WTC11 (cell line): ENCODE measurements at regions not wholly inside any gene's neighbourhood (a gene's known extent, or its start where the extent isn't known, plus 50 kb on each side); places are given as distances from the start of the nearest gene placed in this dataset.

Experiments
- ATAC-seq: fragments of 200-7000 bp; cut with Tn5 transposase; 2 replicates; pipeline ENCODE4 v1.10.0; 2021; ENCODE audit warnings: mild to moderate bottlenecking, moderate library complexity
- CTCF ChIA-PET: fragments of 300-600 bp; sonication (Branson Sonifier 250); formaldehyde crosslinking; loops from one replicate; lab custom pipeline; 2021; ENCODE audit warnings: antibody characterized with exemption; lab: Charles Lee
- POLR2A ChIA-PET: fragments of 350-600 bp; sonication (Branson Sonifier 250); formaldehyde crosslinking; loops from one replicate; lab custom pipeline; 2021; ENCODE audit warnings: antibody characterized with exemption; lab: Charles Lee
- DNase-seq: peaks from one replicate; pipeline ENCODE4 v3.0.0; 2021; ENCODE audit warnings: low spot score
- H3K27ac Mint-ChIP-seq: 2 replicates; pipeline ENCODE4 v1.8.0; 2021; ENCODE audit warnings: mixed read lengths
- H3K27me3 Mint-ChIP-seq: 2 replicates; pipeline ENCODE4 v1.8.0; 2021; ENCODE audit warnings: low read depth, mild to moderate bottlenecking, moderate library complexity, mixed read lengths
- H3K36me3 Mint-ChIP-seq: 2 replicates; pipeline ENCODE4 v1.8.0; 2021; ENCODE audit warnings: mixed read lengths
- H3K4me1 Mint-ChIP-seq: 2 replicates; pipeline ENCODE4 v1.8.0; 2022; ENCODE audit warnings: mixed read lengths
- H3K4me3 Mint-ChIP-seq: 2 replicates; pipeline ENCODE4 v1.8.0; 2021; ENCODE audit warnings: mild to moderate bottlenecking, moderate library complexity, mixed read lengths
- H3K9me3 Mint-ChIP-seq: 2 replicates; pipeline ENCODE4 v1.8.0; 2021; ENCODE audit warnings: mixed read lengths
- ARID4B ChIP-seq: sonication (generic); formaldehyde crosslinking; IDR thresholded peaks from 2 replicates; pipeline ENCODE4 v1.8.0; 2023; ENCODE audit warnings: missing genetic modification reagents, mild to moderate bottlenecking, borderline replicate concordance
- ATF1 ChIP-seq: sonication (generic); formaldehyde crosslinking; IDR thresholded peaks from 2 replicates; pipeline ENCODE4 v1.8.1; 2023; ENCODE audit warnings: mild to moderate bottlenecking, moderate library complexity, missing genetic modification reagents
- ATF3 ChIP-seq: sonication (generic); formaldehyde crosslinking; conservative IDR thresholded peaks from 2 replicates; pipeline ENCODE4 v1.8.1; 2022; ENCODE audit warnings: mild to moderate bottlenecking, missing genetic modification reagents
- CTCF ChIP-seq: fragments of 200-600 bp; IDR thresholded peaks from 2 replicates; pipeline ENCODE4 v1.8.0; 2022; ENCODE audit warnings: antibody characterized with exemption
- FOXJ3 ChIP-seq: sonication (generic); formaldehyde crosslinking; IDR thresholded peaks from 2 replicates; pipeline ENCODE4 v1.9.0; 2021; ENCODE audit warnings: missing genetic modification reagents, mild to moderate bottlenecking, borderline replicate concordance
- MAX ChIP-seq: sonication (generic); formaldehyde crosslinking; IDR thresholded peaks from 2 replicates; pipeline ENCODE4 v1.8.0; 2022; ENCODE audit warnings: mild to moderate bottlenecking, missing genetic modification reagents
- MXD4 ChIP-seq: fragments of 250-450 bp; sonication (Bioruptor Pico); IDR thresholded peaks from 2 replicates; pipeline ENCODE4 v1.8.0; 2021; ENCODE audit warnings: mild to moderate bottlenecking, moderate library complexity, borderline replicate concordance
- NFATC4 ChIP-seq: fragments of 250-450 bp; sonication (Bioruptor Pico); IDR thresholded peaks from 2 replicates; pipeline ENCODE4 v1.9.0; 2021; ENCODE audit warnings: mild to moderate bottlenecking
- NFYB ChIP-seq: sonication (generic); formaldehyde crosslinking; conservative IDR thresholded peaks from 2 replicates; pipeline ENCODE4 v1.8.0; 2022; ENCODE audit warnings: low read depth, missing genetic modification reagents
- NR3C1 ChIP-seq: sonication (generic); formaldehyde crosslinking; conservative IDR thresholded peaks from 2 replicates; pipeline ENCODE4 v1.8.1; 2023; ENCODE audit warnings: low read depth, mild to moderate bottlenecking, missing genetic modification reagents
- PRDM15 ChIP-seq: sonication (generic); formaldehyde crosslinking; IDR thresholded peaks from 2 replicates; pipeline ENCODE4 v1.8.0; 2022; ENCODE audit warnings: missing genetic modification reagents
- PREB ChIP-seq: sonication (generic); formaldehyde crosslinking; IDR thresholded peaks from 2 replicates; pipeline ENCODE4 v1.8.1; 2022; ENCODE audit warnings: mild to moderate bottlenecking, missing genetic modification reagents, moderate library complexity, borderline replicate concordance
- RELA ChIP-seq: sonication (generic); formaldehyde crosslinking; IDR thresholded peaks from 2 replicates; pipeline ENCODE4 v1.8.1; 2022; ENCODE audit warnings: missing genetic modification reagents, mild to moderate bottlenecking, borderline replicate concordance
- TEAD1 ChIP-seq: sonication (generic); formaldehyde crosslinking; IDR thresholded peaks from 2 replicates; pipeline ENCODE4 v1.8.0; 2022; ENCODE audit warnings: mild to moderate bottlenecking, missing genetic modification reagents
- USF1 ChIP-seq: sonication (generic); formaldehyde crosslinking; IDR thresholded peaks from 2 replicates; pipeline ENCODE4 v1.8.0; 2022; ENCODE audit warnings: mild to moderate bottlenecking, missing genetic modification reagents
- ZNF232 ChIP-seq: sonication (generic); formaldehyde crosslinking; IDR thresholded peaks from 2 replicates; pipeline ENCODE4 v1.8.0; 2022; ENCODE audit warnings: mild to moderate bottlenecking, missing genetic modification reagents
- ZNF425 ChIP-seq: fragments of 250-450 bp; sonication (Bioruptor Pico); conservative IDR thresholded peaks from 2 replicates; pipeline ENCODE4 v1.9.0; 2021; ENCODE audit warnings: mild to moderate bottlenecking
- ZNF512 ChIP-seq: sonication (generic); formaldehyde crosslinking; IDR thresholded peaks from 2 replicates; pipeline ENCODE4 v1.8.1; 2022; ENCODE audit warnings: missing genetic modification reagents, borderline replicate concordance
- ZNF671 ChIP-seq: fragments of 250-450 bp; sonication (Bioruptor Pico); IDR thresholded peaks from 2 replicates; pipeline ENCODE4 v1.8.0; 2021; ENCODE audit warnings: mild to moderate bottlenecking

- no peak for TF ChIP-seq USF1
- no peak for TF ChIP-seq ZNF512 (CRISPR knock-in tag)
- no peak for TF ChIP-seq ZNF232 (CRISPR knock-in tag)
- TF ChIP-seq NFATC4 (CRISPR knock-in tag) = no peak
- TF ChIP-seq, all 79 proteins: peak for 0
These were observed 298.6 kb upstream of the PMFBP1 start (continued) for GRCh38 chr16:72470541-72470940.

- DNase-seq (no peak), ATAC-seq (no peak)
- no peaks in the 10 kb centered on the region for H3K9me3 Mint-ChIP-seq
- H3K27me3 Mint-ChIP-seq = no peaks in the 10 kb centered on the region
- no peak for TF ChIP-seq PRDM15 (CRISPR knock-in tag)
- no peak for TF ChIP-seq ZNF232 (CRISPR knock-in tag)
- no peak for TF ChIP-seq PREB (CRISPR knock-in tag)
- no peak for TF ChIP-seq ATF1 (CRISPR knock-in tag)
- no peak for TF ChIP-seq ATF3 (CRISPR knock-in tag)
- no peak for TF ChIP-seq RELA (CRISPR knock-in tag)
- TF ChIP-seq FOXJ3 (CRISPR knock-in tag) = no peak
- TF ChIP-seq ZNF671 (CRISPR knock-in tag) = no peak
- no peak for TF ChIP-seq MAX (CRISPR knock-in tag)
- TF ChIP-seq ZNF425 (CRISPR knock-in tag) = no peak
- no peak for TF ChIP-seq ARID4B (CRISPR knock-in tag)
- TF ChIP-seq CTCF = no peak
- no peak for TF ChIP-seq MXD4
- TF ChIP-seq TEAD1 (CRISPR knock-in tag) = no peak
- no peak for TF ChIP-seq NFYB (CRISPR knock-in tag)
- no peak for TF ChIP-seq NR3C1 (CRISPR knock-in tag)
- no peaks in the 10 kb centered on the region for H3K36me3 Mint-ChIP-seq
- ChIA-PET CTCF (interaction anchor here (0.6 kb wide), 1 partner anchor 664 kb away, joined by 4 read pairs; no protein-coding TSS in a partner anchor), POLR2A (no interaction called here)
- H3K4me1 Mint-ChIP-seq = 0 out of 2 replicates have a peak, but pooled peaks cover 2% of the 10 kb centered on the region
- H3K4me3 Mint-ChIP-seq = no peak overlapping the region
- H3K27ac Mint-ChIP-seq = no peak overlapping the region
These were observed 298.0 kb upstream of the PMFBP1 start for GRCh38 chr16:72469932-72470331.
